Dendritic cell treated with granulocyte-macrophage colony-stimulating factor and Interleukin-4, amounts not matched to agents 40 ng/mL and 50 ng/mL, for 4 days (primary cell): ENCODE measurements at regions not wholly inside any gene's neighbourhood (a gene's known extent, or its start where the extent isn't known, plus 50 kb on each side); places are given as distances from the start of the nearest gene placed in this dataset.

Source experiments
- H3K27ac Mint-ChIP-seq: one replicate; pipeline ENCODE4 v1.8.0; 2022; ENCODE audit warnings: mild to moderate bottlenecking, mixed read lengths
- H3K27me3 Mint-ChIP-seq: one replicate; pipeline ENCODE4 v1.8.0; 2022; ENCODE audit warnings: mild to moderate bottlenecking, mixed read lengths
- H3K36me3 Mint-ChIP-seq: one replicate; pipeline ENCODE4 v1.8.0; 2022; ENCODE audit warnings: low read depth, mixed read lengths
- H3K4me1 Mint-ChIP-seq: one replicate; pipeline ENCODE4 v1.8.0; 2022; ENCODE audit warnings: low read depth, mixed read lengths
- H3K4me3 Mint-ChIP-seq: one replicate; pipeline ENCODE4 v1.8.0; 2022; ENCODE audit warnings: mild to moderate bottlenecking, moderate library complexity, mixed read lengths
- H3K9me3 Mint-ChIP-seq: one replicate; pipeline ENCODE4 v1.8.0; 2022; ENCODE audit warnings: mixed read lengths
- intact Hi-C: fragments of 100-400 bp; cut with micrococcal nuclease; formaldehyde crosslinking; loops from one replicate; pipeline ENCODE4 v1.15.0; 2022

GRCh38 chr7:67858931-67859330 is 862.3 kb downstream of the TYW1 start:
- Mint-ChIP-seq H3K27me3 (no peaks in the 10 kb centered on the region), H3K27ac (no peak overlapping the region), H3K9me3 (peaks cover 62% of the 10 kb centered on the region), H3K4me1 (no peaks in the 10 kb centered on the region), H3K36me3 (no peaks in the 10 kb centered on the region), H3K4me3 (no peak overlapping the region)
- intact Hi-C loops, result no loop called here

DNA sequence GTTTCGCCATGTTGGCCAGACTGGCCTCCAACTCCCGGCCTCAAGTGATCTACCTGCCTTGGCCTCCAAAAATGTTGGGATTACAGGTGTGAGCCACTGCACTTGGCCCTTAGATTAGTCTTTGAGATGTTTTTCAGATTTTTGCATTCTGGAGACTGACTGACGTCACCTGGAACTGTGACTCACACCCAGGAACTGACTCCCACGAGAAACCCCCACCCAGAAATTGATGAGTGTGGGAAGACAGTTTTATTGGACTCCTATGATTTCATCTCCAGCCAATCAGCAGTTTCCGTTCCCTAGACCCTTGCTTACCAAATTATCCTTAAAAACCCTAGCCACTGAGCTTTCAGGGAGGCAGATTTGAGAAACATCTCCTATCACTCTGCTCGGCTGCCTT is 867.3 kb downstream of the TYW1 start:
- Mint-ChIP-seq H3K9me3 (peaks cover 76% of the 10 kb centered on the region), H3K36me3 (no peaks in the 10 kb centered on the region), H3K27ac (no peak overlapping the region), H3K4me1 (no peaks in the 10 kb centered on the region), H3K4me3 (no peak overlapping the region), H3K27me3 (no peaks in the 10 kb centered on the region)
- intact Hi-C loops, result no loop called here

- H3K4me3 Mint-ChIP-seq, result no peak overlapping the region
- H3K4me1 Mint-ChIP-seq, result no peaks in the 10 kb centered on the region
- intact Hi-C loops, result no loop called here
- no peaks in the 10 kb centered on the region for H3K36me3 Mint-ChIP-seq
- H3K9me3 Mint-ChIP-seq, result peaks cover 70% of the 10 kb centered on the region
- H3K27ac Mint-ChIP-seq, result no peak overlapping the region
- H3K27me3 Mint-ChIP-seq, result no peaks in the 10 kb centered on the region
Observed at GRCh38 chr7:67866054-67866453, 869.4 kb downstream of the TYW1 start.

DNA sequence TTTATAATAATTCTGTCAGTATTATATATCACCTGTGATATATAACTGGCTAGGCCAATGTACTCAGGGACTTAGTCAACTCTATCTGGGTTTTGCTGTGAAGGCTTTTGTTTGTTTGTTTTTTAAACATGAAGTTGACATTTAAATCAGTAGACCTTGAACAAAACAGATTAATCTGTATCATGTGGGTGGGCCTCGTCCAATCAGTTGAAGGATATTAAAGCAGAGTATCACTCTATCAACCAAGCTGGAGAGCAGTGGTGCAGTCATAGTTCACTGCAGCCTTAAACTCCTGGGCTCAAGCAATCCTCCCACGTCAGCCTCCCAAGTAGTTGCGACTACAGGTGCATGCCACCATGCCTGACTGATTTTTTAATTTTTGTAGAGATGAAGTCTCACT is 870.2 kb downstream of the TYW1 start:
- no peaks in the 10 kb centered on the region for H3K4me1 Mint-ChIP-seq
- H3K9me3 Mint-ChIP-seq, result peaks cover 62% of the 10 kb centered on the region
- no peak overlapping the region for H3K27ac Mint-ChIP-seq

DNA sequence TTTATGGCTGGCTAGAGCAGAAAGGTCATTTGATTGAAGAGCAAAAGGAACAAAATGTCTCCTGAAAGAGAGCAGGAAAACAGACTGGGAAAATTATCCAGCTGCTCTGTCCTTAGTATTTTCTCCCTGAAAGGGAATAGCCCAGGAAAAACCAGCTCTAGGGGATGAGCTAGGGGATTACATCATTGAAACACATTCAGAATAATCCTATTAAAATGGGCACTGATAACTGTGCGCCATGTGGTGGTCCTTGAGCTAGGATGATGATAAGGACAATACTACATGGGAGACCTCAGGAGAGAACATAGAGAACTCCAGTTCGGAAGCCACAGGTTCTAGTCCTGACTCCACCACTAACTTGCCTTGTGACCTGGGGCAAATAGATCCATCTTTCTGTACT is 873.8 kb downstream of the TYW1 start:
- Mint-ChIP-seq H3K27ac (no peak overlapping the region), H3K4me3 (no peak overlapping the region), H3K4me1 (no peaks in the 10 kb centered on the region), H3K27me3 (no peaks in the 10 kb centered on the region), H3K9me3 (peaks cover 34% of the 10 kb centered on the region), H3K36me3 (no peaks in the 10 kb centered on the region)
- intact Hi-C loops, result no loop called here

More for the DNA sequence above, 870.2 kb downstream of the TYW1 start:
- Mint-ChIP-seq H3K27me3 (no peaks in the 10 kb centered on the region), H3K4me3 (no peak overlapping the region), H3K36me3 (no peaks in the 10 kb centered on the region)
- intact Hi-C loops, result no loop called here

- Mint-ChIP-seq H3K4me3 (no peak overlapping the region), H3K36me3 (no peaks in the 10 kb centered on the region), H3K9me3 (peaks cover 46% of the 10 kb centered on the region), H3K27me3 (no peaks in the 10 kb centered on the region), H3K27ac (no peak overlapping the region), H3K4me1 (no peaks in the 10 kb centered on the region)
- intact Hi-C loops, result no loop called here
Observed at GRCh38 chr7:67875558-67875957, 878.9 kb downstream of the TYW1 start.

GRCh38 chr7:67878808-67879207 is 882.2 kb downstream of the TYW1 start:
- Mint-ChIP-seq H3K9me3 (peaks cover 59% of the 10 kb centered on the region), H3K4me1 (no peaks in the 10 kb centered on the region), H3K4me3 (no peak overlapping the region), H3K27me3 (no peaks in the 10 kb centered on the region), H3K36me3 (no peaks in the 10 kb centered on the region), H3K27ac (no peak overlapping the region)
- intact Hi-C loops, result no loop called here

- Mint-ChIP-seq H3K36me3 (no peaks in the 10 kb centered on the region), H3K4me3 (no peak overlapping the region), H3K27me3 (no peaks in the 10 kb centered on the region)
Observed at GRCh38 chr7:67882843-67883242, 886.2 kb downstream of the TYW1 start.

GRCh38 chr7:67890316-67890715 is 893.7 kb downstream of the TYW1 start:
- Mint-ChIP-seq H3K27me3 (no peaks in the 10 kb centered on the region), H3K4me3 (no peak overlapping the region), H3K36me3 (no peaks in the 10 kb centered on the region), H3K27ac (no peak overlapping the region), H3K9me3 (peaks cover 80% of the 10 kb centered on the region), H3K4me1 (no peaks in the 10 kb centered on the region)
- intact Hi-C loops, result no loop called here

More at GRCh38 chr7:67882843-67883242, 886.2 kb downstream of the TYW1 start:
- Mint-ChIP-seq H3K4me1 (no peaks in the 10 kb centered on the region), H3K27ac (no peak overlapping the region), H3K9me3 (peaks cover 60% of the 10 kb centered on the region)
- intact Hi-C loops, result no loop called here

GRCh38 chr7:67894746-67895145 is 898.1 kb downstream of the TYW1 start:
- Mint-ChIP-seq H3K27ac (no peak overlapping the region), H3K4me1 (no peaks in the 10 kb centered on the region), H3K27me3 (no peaks in the 10 kb centered on the region), H3K9me3 (peaks cover 82% of the 10 kb centered on the region), H3K36me3 (no peaks in the 10 kb centered on the region), H3K4me3 (no peak overlapping the region)
- intact Hi-C loops, result no loop called here

DNA sequence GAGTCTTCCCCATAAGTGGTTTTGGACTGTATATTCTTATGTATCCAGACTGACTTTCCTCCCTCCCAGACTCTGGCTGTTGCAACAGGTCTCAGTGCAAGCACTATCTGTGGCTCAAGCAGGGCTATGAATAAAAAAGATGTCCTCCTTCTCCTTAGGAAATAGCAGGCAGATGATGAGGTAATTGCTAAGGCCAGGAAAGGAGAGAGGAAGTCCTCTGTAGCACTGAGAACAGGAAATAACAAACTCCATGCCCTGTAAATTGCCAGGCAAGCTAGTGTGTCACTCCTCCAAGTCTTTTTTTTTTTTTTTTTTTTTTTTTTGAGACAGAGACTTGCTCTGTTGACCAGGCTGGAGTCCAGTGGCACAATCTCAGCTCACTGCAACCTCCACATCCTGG is 900.1 kb downstream of the TYW1 start:
- no peak overlapping the region for H3K4me3 Mint-ChIP-seq
- intact Hi-C loops, result no loop called here

GRCh38 chr7:67900456-67900855 is 903.8 kb downstream of the TYW1 start:
- no peaks in the 10 kb centered on the region for H3K27me3 Mint-ChIP-seq
- intact Hi-C loops, result no loop called here
- H3K36me3 Mint-ChIP-seq, result no peaks in the 10 kb centered on the region
- no peaks in the 10 kb centered on the region for H3K4me1 Mint-ChIP-seq
- peaks cover 86% of the 10 kb centered on the region for H3K9me3 Mint-ChIP-seq
- no peak overlapping the region for H3K27ac Mint-ChIP-seq
- no peak overlapping the region for H3K4me3 Mint-ChIP-seq

More for the DNA sequence above, 900.1 kb downstream of the TYW1 start:
- no peak overlapping the region for H3K27ac Mint-ChIP-seq
- H3K9me3 Mint-ChIP-seq, result peaks cover 77% of the 10 kb centered on the region
- no peaks in the 10 kb centered on the region for H3K27me3 Mint-ChIP-seq
- no peaks in the 10 kb centered on the region for H3K4me1 Mint-ChIP-seq
- no peaks in the 10 kb centered on the region for H3K36me3 Mint-ChIP-seq

DNA sequence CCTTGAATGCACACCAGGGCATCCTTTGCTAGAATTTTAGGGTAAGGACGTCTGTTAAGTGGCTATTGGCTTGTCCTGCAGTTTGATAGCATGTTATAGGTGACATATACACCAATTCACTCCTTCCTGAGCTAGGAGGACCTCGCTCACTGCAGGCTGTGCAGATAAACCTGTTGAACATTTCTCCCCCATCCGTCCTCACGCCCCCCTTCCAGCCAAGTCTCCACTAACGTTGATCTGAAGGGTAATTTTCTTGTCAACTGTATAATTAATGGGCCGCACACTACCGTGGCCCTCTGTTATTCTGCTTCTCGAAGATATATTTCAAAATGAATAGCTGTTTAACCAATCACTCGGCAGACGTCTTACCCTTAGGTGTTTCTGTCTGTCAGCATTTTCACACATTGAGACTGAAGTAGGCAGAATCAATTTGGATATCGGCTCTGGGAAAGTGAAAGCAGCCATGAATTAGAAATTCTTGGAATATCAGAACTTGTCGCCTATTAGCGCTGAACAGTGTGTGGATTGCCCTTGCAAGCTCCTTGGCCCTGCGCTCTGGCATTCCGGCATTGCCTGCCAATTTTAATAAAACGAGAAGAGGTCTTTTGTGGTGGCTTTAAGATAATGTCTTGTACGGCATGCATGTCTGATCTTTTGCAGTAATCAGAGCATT is 905.3 kb downstream of the TYW1 start:
- Mint-ChIP-seq H3K4me3 (no peak overlapping the region), H3K27ac (no peak overlapping the region), H3K4me1 (no peaks in the 10 kb centered on the region), H3K36me3 (no peaks in the 10 kb centered on the region), H3K27me3 (no peaks in the 10 kb centered on the region), H3K9me3 (peaks cover 85% of the 10 kb centered on the region)
- intact Hi-C loops, result no loop called here

- Mint-ChIP-seq H3K27me3 (no peaks in the 10 kb centered on the region), H3K27ac (no peak overlapping the region), H3K9me3 (peaks cover 56% of the 10 kb centered on the region), H3K4me3 (no peak overlapping the region), H3K36me3 (no peaks in the 10 kb centered on the region), H3K4me1 (no peaks in the 10 kb centered on the region)
- intact Hi-C loops, result no loop called here
Observed at GRCh38 chr7:67907792-67908191, 911.2 kb downstream of the TYW1 start.

DNA sequence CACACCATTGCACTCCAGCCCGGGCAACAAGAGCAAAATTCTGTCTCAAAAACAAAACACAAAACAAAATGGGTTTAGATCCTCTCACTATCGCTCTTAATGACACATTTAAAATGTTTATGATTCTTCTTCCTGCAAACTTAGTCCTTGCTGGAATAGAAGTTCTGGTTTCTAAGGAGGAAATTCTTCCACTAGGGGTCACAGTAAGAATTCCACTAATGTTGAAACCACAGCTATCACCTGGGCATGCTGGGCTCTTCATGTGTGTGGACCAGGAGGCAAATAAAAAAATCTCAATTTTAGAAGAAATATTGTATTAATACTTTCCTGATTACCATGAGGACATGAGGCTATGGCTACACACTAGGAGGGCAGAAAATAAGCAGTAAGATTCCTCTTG is 915.8 kb downstream of the TYW1 start:
- Mint-ChIP-seq H3K4me3 (no peak overlapping the region), H3K9me3 (peaks cover 46% of the 10 kb centered on the region), H3K27me3 (no peaks in the 10 kb centered on the region), H3K27ac (no peak overlapping the region), H3K4me1 (no peaks in the 10 kb centered on the region), H3K36me3 (no peaks in the 10 kb centered on the region)
- intact Hi-C loops, result no loop called here
